ENCODE measurements at regions not wholly inside any gene's neighbourhood (a gene's known extent, or its start where the extent isn't known, plus 50 kb on each side); places are given as distances from the start of the nearest gene placed in this dataset.

DNA sequence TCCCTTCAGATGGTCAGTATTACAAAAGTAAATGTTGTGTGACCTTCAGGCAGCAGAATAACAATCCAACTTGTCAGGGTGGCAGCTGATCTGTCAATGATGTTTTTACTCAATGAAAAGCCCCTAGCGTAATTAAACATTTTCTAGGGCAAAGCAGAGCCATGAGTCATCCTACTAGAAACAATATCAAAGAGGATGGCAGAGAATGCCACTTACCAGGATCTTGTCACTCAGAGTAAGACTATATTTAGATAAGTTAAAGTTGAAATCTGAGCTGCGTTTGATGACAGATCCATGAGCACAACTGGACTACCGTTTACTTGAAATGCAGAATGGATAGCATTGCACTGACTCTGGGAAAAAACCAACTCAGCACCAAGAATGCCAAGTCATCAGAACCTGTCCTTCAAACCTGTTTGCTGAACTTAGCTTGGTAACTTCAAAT lies 612.6 kb upstream of the ACVR2A start:
- TF ChIP-seq, protein P1, sequence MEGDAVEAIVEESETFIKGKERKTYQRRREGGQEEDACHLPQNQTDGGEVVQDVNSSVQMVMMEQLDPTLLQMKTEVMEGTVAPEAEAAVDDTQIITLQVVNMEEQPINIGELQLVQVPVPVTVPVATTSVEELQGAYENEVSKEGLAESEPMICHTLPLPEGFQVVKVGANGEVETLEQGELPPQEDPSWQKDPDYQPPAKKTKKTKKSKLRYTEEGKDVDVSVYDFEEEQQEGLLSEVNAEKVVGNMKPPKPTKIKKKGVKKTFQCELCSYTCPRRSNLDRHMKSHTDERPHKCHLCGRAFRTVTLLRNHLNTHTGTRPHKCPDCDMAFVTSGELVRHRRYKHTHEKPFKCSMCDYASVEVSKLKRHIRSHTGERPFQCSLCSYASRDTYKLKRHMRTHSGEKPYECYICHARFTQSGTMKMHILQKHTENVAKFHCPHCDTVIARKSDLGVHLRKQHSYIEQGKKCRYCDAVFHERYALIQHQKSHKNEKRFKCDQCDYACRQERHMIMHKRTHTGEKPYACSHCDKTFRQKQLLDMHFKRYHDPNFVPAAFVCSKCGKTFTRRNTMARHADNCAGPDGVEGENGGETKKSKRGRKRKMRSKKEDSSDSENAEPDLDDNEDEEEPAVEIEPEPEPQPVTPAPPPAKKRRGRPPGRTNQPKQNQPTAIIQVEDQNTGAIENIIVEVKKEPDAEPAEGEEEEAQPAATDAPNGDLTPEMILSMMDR (conservative IDR thresholded peaks at IDR 0.05; ENCODE audit: low read depth, low read length) = no peak
- no peak for TF ChIP-seq EZH2 (IDR thresholded peaks at IDR 0.05; ENCODE audit: borderline replicate concordance, low read depth, low read length, poor library complexity, severe bottlenecking)
